Keratinocyte (primary cell): ENCODE measurements at regions not wholly inside any gene's neighbourhood (a gene's known extent, or its start where the extent isn't known, plus 50 kb on each side); places are given as distances from the start of the nearest gene placed in this dataset.

Experiments used
- CTCF ChIP-seq, 3 experiments: IDR thresholded peaks in 1 of 3; conservative IDR thresholded peaks in 1 of 3; optimal IDR thresholded peaks in 1 of 3; 2 replicates in 2 of 3; 3 replicates in 1 of 3; pipeline versions ENCODE3 to v1.5.1; 2011; ENCODE audit warnings: low read length in 3 of 3, mild to moderate bottlenecking in 3 of 3, moderate library complexity in 2 of 3, control low read depth in 1 of 3, inconsistent platforms in 1 of 3; ENCODE audit not compliant: insufficient read depth in 2 of 3; ENCODE audit errors: extremely low read depth in 1 of 3
- EZH2 ChIP-seq: IDR thresholded peaks from one replicate; pipeline ENCODE4 v1.6.1; 2012; ENCODE audit warnings: inconsistent platforms, mild to moderate bottlenecking, low read length, moderate library complexity

- TF ChIP-seq CTCF (optimal IDR thresholded peaks at IDR 0.05 in 1 of 3, IDR thresholded peaks at IDR 0.05 in 1 of 3, conservative IDR thresholded peaks at IDR 0.05 in 1 of 3; ENCODE audit: extremely low read depth in 1 of 3, insufficient read depth in 2 of 3, low read length in 3 of 3) (no peak), EZH2 (no peak)
Measured at GRCh38 chr6:137320271-137320670, 101.1 kb upstream of the IFNGR1 start.
